A673 (cell line): ENCODE measurements at regions not wholly inside any gene's neighbourhood (a gene's known extent, or its start where the extent isn't known, plus 50 kb on each side); places are given as distances from the start of the nearest gene placed in this dataset.

Experiments used
- BruUV-seq: library from RNA; stranded (reverse); fragments of 400-500 nt; replicated peaks from 2 replicates; lab custom pipeline; 2021; lab: Mats Ljungman, UMichigan
- CTCF ChIA-PET: fragments of 300-600 bp; sonication (Branson Sonifier 250); formaldehyde crosslinking; loops from one replicate; lab custom pipeline; 2022; ENCODE audit warnings: antibody characterized with exemption; lab: Charles Lee
- POLR2A ChIA-PET: fragments of 300-600 bp; sonication (Branson Sonifier 250); formaldehyde crosslinking; loops from one replicate; lab custom pipeline; 2022; ENCODE audit warnings: antibody characterized with exemption; ENCODE audit not compliant: low non-redundant PET; lab: Charles Lee
- DNase-seq: peaks from one replicate; pipeline ENCODE4 v3.0.0-alpha.2; 2015; ENCODE audit warnings: low spot score
- H3K27ac ChIP-seq: fragments of 200-600 bp; sonication (generic); 2 replicates; pipeline ENCODE4 v1.5.1; 2016; ENCODE audit warnings: mixed run types, low read depth, mild to moderate bottlenecking, mixed read lengths, antibody characterized with exemption, low read length; ENCODE audit not compliant: poor library complexity, severe bottlenecking
- H3K27me3 ChIP-seq: fragments of 200-600 bp; sonication (generic); replicated peaks from 2 replicates; pipeline ENCODE4 v1.6.1; 2017; ENCODE audit warnings: mixed run types, low read depth, mild to moderate bottlenecking, mixed read lengths, antibody characterized with exemption, low read length; ENCODE audit not compliant: insufficient read depth, poor library complexity
- H3K36me3 ChIP-seq: fragments of 200-600 bp; sonication (generic); 2 replicates; pipeline ENCODE4 v1.6.1; 2016; ENCODE audit warnings: mixed run types, mild to moderate bottlenecking, mixed read lengths, antibody characterized with exemption, low read length; ENCODE audit not compliant: insufficient read depth, poor library complexity, severe bottlenecking
- H3K4me1 ChIP-seq: fragments of 200-600 bp; sonication (generic); 2 replicates; pipeline ENCODE4 v1.6.1; 2017; ENCODE audit warnings: mixed run types, mild to moderate bottlenecking, mixed read lengths, antibody characterized with exemption, low read length; ENCODE audit not compliant: insufficient read depth, poor library complexity, severe bottlenecking
- H3K4me3 ChIP-seq: fragments of 200-600 bp; sonication (generic); 2 replicates; pipeline ENCODE4 v1.5.1; 2016; ENCODE audit warnings: low read depth, mixed run types, mild to moderate bottlenecking, mixed read lengths, low read length; ENCODE audit not compliant: poor library complexity, severe bottlenecking
- H3K9me3 ChIP-seq: fragments of 200-600 bp; sonication (generic); 2 replicates; pipeline ENCODE4 v1.6.1; 2016; ENCODE audit warnings: mixed run types, low read depth, mild to moderate bottlenecking, mixed read lengths, antibody characterized with exemption, low read length; ENCODE audit not compliant: poor library complexity, severe bottlenecking
- EZH2 ChIP-seq: fragments of 200-600 bp; sonication (generic); IDR thresholded peaks from 2 replicates; pipeline ENCODE4 v1.6.1; 2017; ENCODE audit warnings: borderline replicate concordance, low read depth, mild to moderate bottlenecking, mixed read lengths, antibody characterized with exemption, low read length; ENCODE audit not compliant: poor library complexity, severe bottlenecking
- intact Hi-C: fragments of 100-400 bp; cut with micrococcal nuclease; formaldehyde crosslinking; loops from one replicate; pipeline ENCODE4 v1.10.0; 2022; ENCODE audit not compliant: unreplicated experiment
- TF ChIP-seq, protein P1 (sequence below): fragments of 300-800, 200-600 bp; sonication (generic); conservative IDR thresholded peaks from 2 replicates; pipeline ENCODE4 v1.5.1; 2017; ENCODE audit warnings: low read depth, mild to moderate bottlenecking, antibody characterized with exemption, low read length, moderate library complexity, mixed read lengths

GRCh38 chr6:155850408-155850841, 394.8 kb upstream of the NOX3 start:
- no peak for DNase-seq
- Histone ChIP-seq H3K27ac (no peak overlapping the region), H3K27me3 (no peaks in the 10 kb centered on the region), H3K36me3 (no peaks in the 10 kb centered on the region), H3K4me3 (no peak overlapping the region), H3K4me1 (no peaks in the 10 kb centered on the region), H3K9me3 (no peaks in the 10 kb centered on the region)
- CTCF ChIA-PET = no interaction called here
- no TSS peak for BruUV-seq
- POLR2A ChIA-PET = no interaction called here
- intact Hi-C loops = no loop called here
- TF ChIP-seq, protein P1, sequence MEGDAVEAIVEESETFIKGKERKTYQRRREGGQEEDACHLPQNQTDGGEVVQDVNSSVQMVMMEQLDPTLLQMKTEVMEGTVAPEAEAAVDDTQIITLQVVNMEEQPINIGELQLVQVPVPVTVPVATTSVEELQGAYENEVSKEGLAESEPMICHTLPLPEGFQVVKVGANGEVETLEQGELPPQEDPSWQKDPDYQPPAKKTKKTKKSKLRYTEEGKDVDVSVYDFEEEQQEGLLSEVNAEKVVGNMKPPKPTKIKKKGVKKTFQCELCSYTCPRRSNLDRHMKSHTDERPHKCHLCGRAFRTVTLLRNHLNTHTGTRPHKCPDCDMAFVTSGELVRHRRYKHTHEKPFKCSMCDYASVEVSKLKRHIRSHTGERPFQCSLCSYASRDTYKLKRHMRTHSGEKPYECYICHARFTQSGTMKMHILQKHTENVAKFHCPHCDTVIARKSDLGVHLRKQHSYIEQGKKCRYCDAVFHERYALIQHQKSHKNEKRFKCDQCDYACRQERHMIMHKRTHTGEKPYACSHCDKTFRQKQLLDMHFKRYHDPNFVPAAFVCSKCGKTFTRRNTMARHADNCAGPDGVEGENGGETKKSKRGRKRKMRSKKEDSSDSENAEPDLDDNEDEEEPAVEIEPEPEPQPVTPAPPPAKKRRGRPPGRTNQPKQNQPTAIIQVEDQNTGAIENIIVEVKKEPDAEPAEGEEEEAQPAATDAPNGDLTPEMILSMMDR = no peak

DNA sequence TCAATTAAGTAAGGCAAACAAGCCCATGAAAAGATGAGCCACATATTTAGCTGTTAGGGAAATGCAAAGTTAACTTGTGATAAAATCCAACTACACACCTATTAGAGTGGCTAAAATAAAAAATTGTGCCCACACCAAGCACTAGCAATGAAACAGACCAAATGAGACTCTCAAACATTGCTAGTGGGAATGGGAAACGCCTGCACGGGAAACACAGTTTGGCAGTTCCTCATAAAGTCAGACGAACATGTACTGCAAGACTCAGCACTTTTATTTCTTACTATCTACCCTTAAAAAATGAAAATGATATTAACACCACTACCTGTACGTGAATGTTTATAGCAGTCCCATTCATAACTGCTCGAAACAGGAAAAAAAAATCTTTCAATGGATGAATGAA, 392.1 kb upstream of the NOX3 start:
- no peak overlapping the region for H3K4me3 ChIP-seq
- H3K9me3 ChIP-seq = no peaks in the 10 kb centered on the region
- no peak overlapping the region for H3K27ac ChIP-seq
- no peaks in the 10 kb centered on the region for H3K36me3 ChIP-seq
- no peaks in the 10 kb centered on the region for H3K4me1 ChIP-seq
- intact Hi-C loops = no loop called here
- POLR2A ChIA-PET = no interaction called here
- TF ChIP-seq, protein P1 = no peak
- no peak for TF ChIP-seq EZH2
- BruUV-seq = no TSS peak
- DNase-seq = no peak
- CTCF ChIA-PET = no interaction called here
- H3K27me3 ChIP-seq = no peaks in the 10 kb centered on the region

- TF ChIP-seq EZH2 = no peak
- TF ChIP-seq, protein P1 = no peak
- Histone ChIP-seq H3K27ac (no peak overlapping the region), H3K4me1 (no peaks in the 10 kb centered on the region), H3K4me3 (no peak overlapping the region), H3K36me3 (no peaks in the 10 kb centered on the region), H3K9me3 (no peaks in the 10 kb centered on the region), H3K27me3 (no peaks in the 10 kb centered on the region)
- BruUV-seq = no TSS peak
- DNase-seq = no peak
- POLR2A ChIA-PET = no interaction called here
- CTCF ChIA-PET = no interaction called here
- intact Hi-C loops = no loop called here
Observed at GRCh38 chr6:155837474-155837873, 381.8 kb upstream of the NOX3 start.
